ENCODE measurements at regions not wholly inside any gene's neighbourhood (a gene's known extent, or its start where the extent isn't known, plus 50 kb on each side); places are given as distances from the start of the nearest gene placed in this dataset.

DNA sequence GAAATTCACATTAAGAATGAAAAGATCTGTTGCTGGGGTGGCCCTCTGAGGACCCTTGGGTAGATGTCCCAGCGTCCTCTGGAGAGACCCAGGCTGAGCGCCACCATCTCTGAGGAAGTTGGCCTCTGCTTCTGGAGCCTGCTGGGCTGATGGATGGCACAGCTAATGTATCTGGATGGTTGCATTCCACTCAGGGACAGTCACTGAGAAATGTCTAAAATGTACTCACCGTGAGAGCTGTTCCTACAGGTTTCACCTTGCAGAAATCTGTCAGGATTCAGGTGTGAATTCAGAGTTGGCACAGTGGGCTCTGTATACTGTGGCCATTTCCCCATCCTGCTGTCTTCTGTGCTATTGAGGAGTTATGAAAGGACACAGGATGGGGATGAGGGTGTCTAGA lies 247.2 kb downstream of the AACS start:
- H3K27me3 Mint-ChIP-seq (ENCODE audit: insufficient read depth, low read depth, poor library complexity): peaks cover 10% of the 10 kb centered on the region
- no peak overlapping the region for H3K27ac ChIP-seq (ENCODE audit: low read depth)
- ATAC-seq: no peak
- no peak overlapping the region for H3K4me3 ChIP-seq
- no peaks in the 10 kb centered on the region for H3K9me2 ChIP-seq (ENCODE audit: insufficient read depth)
- no peak overlapping the region for H3K27ac Mint-ChIP-seq
- DNase-seq (ENCODE audit: low spot score): no peak
- H3K4me2 ChIP-seq: no peak overlapping the region
- peaks cover 23% of the 10 kb centered on the region for H3K79me2 ChIP-seq (replicated peaks; ENCODE audit: insufficient read depth)
- peaks cover 27% of the 10 kb centered on the region for H3K36me3 Mint-ChIP-seq (ENCODE audit: low read depth)
- no peaks in the 10 kb centered on the region for H3K27me3 ChIP-seq (ENCODE audit: insufficient read depth)
- H3K4me3 Mint-ChIP-seq: no peak overlapping the region
- H3K36me3 ChIP-seq (ENCODE audit: insufficient read depth): no peaks in the 10 kb centered on the region
- H3K4me1 Mint-ChIP-seq: peaks cover 32% of the 10 kb centered on the region
- H3F3A ChIP-seq (replicated peaks; ENCODE audit: low read depth): 0 out of 2 replicates have a peak, but pooled peaks cover 7% of the 10 kb centered on the region
- no peaks in the 10 kb centered on the region for H3K9me3 Mint-ChIP-seq
- no peak overlapping the region for H2AFZ ChIP-seq
- H4K20me1 ChIP-seq (replicated peaks; ENCODE audit: insufficient read depth): peaks cover 16% of the 10 kb centered on the region; the same call in 1 of the 2 replicates
- TF ChIP-seq EZH2 (IDR thresholded peaks at IDR 0.05; ENCODE audit: low read depth, unreplicated experiment) (no peak), EZH2phosphoT487 (IDR thresholded peaks at IDR 0.05; ENCODE audit: unreplicated experiment) (no peak), NANOG (IDR thresholded peaks at IDR 0.05; ENCODE audit: borderline replicate concordance) (no peak), JUNB (IDR thresholded peaks at IDR 0.05; ENCODE audit: unreplicated experiment) (no peak), POLR2AphosphoS5 (IDR thresholded peaks at IDR 0.05; ENCODE audit: low read depth) (no peak), ZNF331 (CRISPR knock-in tag; IDR thresholded peaks at IDR 0.05; ENCODE audit: low read depth) (no peak)
- TF ChIP-seq, protein P1, sequence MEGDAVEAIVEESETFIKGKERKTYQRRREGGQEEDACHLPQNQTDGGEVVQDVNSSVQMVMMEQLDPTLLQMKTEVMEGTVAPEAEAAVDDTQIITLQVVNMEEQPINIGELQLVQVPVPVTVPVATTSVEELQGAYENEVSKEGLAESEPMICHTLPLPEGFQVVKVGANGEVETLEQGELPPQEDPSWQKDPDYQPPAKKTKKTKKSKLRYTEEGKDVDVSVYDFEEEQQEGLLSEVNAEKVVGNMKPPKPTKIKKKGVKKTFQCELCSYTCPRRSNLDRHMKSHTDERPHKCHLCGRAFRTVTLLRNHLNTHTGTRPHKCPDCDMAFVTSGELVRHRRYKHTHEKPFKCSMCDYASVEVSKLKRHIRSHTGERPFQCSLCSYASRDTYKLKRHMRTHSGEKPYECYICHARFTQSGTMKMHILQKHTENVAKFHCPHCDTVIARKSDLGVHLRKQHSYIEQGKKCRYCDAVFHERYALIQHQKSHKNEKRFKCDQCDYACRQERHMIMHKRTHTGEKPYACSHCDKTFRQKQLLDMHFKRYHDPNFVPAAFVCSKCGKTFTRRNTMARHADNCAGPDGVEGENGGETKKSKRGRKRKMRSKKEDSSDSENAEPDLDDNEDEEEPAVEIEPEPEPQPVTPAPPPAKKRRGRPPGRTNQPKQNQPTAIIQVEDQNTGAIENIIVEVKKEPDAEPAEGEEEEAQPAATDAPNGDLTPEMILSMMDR (conservative IDR thresholded peaks at IDR 0.05; ENCODE audit: low read depth in 2 of 2): no peak
- TF ChIP-seq, protein P2, sequence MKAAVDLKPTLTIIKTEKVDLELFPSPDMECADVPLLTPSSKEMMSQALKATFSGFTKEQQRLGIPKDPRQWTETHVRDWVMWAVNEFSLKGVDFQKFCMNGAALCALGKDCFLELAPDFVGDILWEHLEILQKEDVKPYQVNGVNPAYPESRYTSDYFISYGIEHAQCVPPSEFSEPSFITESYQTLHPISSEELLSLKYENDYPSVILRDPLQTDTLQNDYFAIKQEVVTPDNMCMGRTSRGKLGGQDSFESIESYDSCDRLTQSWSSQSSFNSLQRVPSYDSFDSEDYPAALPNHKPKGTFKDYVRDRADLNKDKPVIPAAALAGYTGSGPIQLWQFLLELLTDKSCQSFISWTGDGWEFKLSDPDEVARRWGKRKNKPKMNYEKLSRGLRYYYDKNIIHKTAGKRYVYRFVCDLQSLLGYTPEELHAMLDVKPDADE (IDR thresholded peaks at IDR 0.05): no peak
- TF ChIP-seq, protein P3, sequence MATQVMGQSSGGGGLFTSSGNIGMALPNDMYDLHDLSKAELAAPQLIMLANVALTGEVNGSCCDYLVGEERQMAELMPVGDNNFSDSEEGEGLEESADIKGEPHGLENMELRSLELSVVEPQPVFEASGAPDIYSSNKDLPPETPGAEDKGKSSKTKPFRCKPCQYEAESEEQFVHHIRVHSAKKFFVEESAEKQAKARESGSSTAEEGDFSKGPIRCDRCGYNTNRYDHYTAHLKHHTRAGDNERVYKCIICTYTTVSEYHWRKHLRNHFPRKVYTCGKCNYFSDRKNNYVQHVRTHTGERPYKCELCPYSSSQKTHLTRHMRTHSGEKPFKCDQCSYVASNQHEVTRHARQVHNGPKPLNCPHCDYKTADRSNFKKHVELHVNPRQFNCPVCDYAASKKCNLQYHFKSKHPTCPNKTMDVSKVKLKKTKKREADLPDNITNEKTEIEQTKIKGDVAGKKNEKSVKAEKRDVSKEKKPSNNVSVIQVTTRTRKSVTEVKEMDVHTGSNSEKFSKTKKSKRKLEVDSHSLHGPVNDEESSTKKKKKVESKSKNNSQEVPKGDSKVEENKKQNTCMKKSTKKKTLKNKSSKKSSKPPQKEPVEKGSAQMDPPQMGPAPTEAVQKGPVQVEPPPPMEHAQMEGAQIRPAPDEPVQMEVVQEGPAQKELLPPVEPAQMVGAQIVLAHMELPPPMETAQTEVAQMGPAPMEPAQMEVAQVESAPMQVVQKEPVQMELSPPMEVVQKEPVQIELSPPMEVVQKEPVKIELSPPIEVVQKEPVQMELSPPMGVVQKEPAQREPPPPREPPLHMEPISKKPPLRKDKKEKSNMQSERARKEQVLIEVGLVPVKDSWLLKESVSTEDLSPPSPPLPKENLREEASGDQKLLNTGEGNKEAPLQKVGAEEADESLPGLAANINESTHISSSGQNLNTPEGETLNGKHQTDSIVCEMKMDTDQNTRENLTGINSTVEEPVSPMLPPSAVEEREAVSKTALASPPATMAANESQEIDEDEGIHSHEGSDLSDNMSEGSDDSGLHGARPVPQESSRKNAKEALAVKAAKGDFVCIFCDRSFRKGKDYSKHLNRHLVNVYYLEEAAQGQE (IDR thresholded peaks at IDR 0.05; ENCODE audit: unreplicated experiment): no peak
- peaks cover 18% of the 10 kb centered on the region for H3K4me1 ChIP-seq (ENCODE audit: insufficient read depth)
